HG03066 (cell line): ENCODE measurements at regions not wholly inside any gene's neighbourhood (a gene's known extent, or its start where the extent isn't known, plus 50 kb on each side); places are given as distances from the start of the nearest gene placed in this dataset.
"Not testable (repeated sequence)": the region's sequence is repeated elsewhere in the genome, so short reads cannot be mapped to it uniquely, and the experiment has no call there.

ENCODE experiments used
- ATAC-seq: cut with Tn5 transposase; IDR thresholded peaks from one replicate; pipeline ENCODE4 v1.9.1; 2021; ENCODE audit warnings: low read depth; ENCODE audit not compliant: unreplicated experiment

DNA sequence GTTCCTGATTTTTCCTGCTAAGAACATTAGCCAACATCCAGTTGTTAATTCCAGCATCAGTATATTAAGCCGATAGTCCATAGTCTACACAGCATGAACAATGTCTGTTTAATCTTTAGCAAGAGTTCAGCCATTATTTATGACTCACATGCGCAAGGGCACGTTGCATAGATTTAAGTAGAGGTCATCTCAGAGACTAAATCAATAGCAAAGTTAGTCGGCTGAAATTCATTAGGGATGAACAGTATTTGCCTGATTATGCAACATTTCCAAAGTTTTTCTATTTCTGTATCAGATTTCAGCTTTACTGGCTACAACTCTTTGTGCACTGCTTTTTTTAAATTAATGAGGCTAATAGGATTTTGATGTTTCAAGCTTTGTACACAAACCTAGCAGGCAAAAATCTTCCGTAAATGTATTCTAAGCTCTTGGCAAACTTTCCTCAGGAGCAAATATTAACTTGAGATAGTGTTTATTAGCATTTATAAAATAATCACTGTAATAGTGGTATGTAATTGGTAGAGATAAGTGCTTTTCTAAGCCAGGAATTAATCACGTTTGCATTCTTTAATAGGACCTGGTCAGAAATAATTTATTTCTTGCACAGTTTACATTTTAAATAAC, 578.7 kb upstream of the ID2 start:
- no peak for ATAC-seq

GRCh38 chr2:8107150-8107549, 574.7 kb upstream of the ID2 start:
- ATAC-seq, result no peak

DNA sequence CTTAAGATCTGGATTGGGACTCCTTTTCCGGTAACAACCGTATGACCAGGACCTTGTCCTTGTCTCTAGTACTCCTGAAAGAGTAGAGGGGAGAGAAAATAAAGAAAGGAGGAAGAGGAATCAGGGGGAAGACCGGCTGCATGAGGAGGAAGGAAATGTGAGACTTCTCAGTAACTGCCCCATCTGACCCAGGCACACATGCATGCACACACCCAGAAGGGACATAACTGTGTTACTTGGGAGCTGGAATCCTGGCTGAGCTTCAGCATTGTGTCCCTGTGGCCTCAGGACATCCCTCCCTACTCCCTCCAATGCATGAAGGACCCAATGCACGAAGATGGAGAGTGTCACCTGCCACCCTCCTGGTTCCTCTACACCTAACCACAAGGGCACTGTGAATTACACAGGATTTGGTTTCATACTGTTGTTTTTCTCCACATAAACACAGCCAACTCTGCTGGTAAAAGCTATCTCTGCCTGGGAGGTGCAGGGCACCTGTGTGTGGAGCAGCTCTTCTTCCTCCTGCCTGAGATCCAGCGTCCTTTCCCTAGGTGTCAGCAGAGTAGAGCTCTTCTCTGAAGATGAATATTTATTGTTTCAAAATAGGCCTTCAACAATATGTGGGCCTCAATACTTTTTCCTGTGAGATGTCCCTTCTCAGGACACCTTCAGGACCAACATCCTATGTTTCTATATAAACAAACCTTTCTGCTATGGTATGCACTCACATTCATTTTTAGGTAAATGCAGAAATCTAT, 574.1 kb upstream of the ID2 start:
- no peak for ATAC-seq

DNA sequence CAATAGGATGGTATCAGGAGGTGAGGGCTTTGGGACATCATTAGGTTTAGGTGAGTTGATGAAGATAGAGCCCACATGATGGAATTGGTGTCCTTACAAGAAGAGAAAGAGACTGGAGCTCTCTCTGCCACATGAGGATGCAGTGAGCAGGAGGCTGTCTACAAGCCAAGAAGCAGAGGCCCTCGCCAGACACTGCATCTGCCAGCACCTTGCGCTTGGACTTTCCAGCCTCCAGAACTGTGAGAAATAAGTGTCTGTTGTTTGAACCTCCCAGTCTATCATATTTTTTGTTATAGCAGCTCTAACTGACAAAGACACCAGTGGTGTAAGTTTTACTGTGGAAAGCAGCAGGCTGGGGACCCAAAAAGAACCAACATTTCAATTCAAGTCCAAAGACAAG, 571.1 kb upstream of the ID2 start:
- no peak for ATAC-seq

DNA sequence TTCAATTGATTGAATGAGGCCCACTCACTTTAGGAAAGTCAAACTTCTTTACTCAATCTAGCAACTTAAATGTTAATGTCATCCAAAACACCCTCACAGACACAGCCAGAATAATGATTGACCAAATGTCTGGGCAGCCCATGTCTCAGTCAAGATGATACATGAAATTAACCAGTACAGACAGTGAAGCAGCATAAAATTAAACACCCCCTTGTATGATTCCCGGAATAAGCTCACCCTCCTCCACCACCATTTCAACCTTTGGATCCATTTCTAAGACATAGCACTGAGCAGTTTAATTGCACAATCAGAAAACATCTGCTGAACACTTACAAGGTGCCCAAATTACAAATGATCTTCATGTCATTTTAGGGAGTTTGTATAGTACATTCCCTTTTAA, 570.7 kb upstream of the ID2 start:
- no peak for ATAC-seq

DNA sequence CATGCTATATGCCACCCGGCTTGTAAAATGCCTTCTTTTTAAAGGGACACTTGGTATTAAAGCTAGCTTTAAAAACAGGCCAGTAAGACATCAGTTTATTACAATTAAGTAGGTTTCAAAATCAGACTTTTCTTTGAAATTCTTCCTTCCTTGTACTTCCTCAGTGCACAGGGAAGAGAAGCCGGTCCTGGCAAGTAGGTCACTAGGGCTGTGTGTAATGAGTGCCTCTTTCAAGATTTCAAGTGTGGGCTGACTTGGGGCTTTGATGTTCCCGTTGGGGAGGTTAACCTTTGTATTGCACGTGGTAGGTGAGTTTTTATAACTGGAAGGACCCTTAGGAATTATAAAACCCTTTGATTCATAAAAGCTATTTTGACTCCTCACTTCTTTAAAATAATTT, 566.4 kb upstream of the ID2 start:
- ATAC-seq, result no peak

DNA sequence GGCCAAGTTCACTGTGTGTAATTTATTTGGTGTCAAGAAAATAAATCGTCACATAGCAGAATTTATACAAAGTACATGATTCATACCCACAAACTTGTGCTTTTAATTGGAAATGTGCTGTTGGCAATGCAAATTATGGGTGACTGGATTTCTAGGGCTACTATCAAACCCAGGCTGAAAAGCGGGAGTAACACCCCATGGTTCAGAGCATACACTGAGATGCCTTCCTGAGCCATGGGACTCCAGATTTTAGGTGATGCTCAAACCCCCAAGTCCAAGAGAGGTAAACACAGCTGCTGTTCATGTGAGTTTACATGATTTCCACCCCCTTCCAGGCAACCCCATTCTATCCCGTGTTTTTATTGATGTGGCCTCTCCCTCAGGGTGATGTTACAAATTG, 565.9 kb upstream of the ID2 start:
- ATAC-seq, result no peak

GRCh38 chr2:8116661-8117060, 565.2 kb upstream of the ID2 start:
- peak; percentile 97 for ATAC-seq

DNA sequence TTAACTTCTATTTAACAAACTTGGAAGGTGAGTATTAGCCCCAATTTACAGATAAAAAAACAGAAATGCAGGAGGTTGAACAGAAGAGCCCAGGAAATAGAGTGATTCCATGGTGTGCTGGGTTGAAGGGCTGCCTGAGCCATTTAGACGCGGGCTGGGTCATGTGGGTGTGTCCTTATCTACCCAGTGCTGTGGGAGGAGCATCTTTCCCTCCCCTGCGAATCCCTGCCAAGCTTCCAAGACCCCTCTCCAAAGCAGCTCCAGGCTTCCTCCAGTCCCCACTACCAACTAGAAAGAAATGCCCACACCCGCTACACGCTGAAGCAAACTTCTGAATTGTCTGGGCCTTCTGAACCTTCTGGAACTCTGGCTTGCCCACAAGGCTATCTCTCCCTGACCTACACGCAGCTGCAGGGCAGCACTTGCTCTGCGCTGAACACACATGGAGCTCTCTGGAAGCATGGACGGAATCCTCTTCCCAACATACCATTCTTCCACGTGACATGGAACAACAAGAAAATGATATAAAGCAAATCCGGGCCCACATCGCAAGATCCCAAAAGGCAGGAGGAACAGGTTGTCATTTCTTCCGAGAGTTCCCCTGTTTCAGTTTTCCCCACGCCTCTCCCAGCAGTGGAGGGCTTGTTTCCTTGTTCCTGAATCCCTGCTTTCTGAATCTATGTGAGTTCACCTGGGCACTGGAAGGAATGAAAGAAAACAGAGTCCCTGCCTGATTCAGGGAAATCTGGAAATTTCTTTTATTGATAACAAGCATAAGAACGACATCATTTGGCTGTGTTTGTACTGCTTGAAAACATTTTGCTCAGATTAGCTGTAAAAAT, 562.7 kb upstream of the ID2 start:
- no peak for ATAC-seq

DNA sequence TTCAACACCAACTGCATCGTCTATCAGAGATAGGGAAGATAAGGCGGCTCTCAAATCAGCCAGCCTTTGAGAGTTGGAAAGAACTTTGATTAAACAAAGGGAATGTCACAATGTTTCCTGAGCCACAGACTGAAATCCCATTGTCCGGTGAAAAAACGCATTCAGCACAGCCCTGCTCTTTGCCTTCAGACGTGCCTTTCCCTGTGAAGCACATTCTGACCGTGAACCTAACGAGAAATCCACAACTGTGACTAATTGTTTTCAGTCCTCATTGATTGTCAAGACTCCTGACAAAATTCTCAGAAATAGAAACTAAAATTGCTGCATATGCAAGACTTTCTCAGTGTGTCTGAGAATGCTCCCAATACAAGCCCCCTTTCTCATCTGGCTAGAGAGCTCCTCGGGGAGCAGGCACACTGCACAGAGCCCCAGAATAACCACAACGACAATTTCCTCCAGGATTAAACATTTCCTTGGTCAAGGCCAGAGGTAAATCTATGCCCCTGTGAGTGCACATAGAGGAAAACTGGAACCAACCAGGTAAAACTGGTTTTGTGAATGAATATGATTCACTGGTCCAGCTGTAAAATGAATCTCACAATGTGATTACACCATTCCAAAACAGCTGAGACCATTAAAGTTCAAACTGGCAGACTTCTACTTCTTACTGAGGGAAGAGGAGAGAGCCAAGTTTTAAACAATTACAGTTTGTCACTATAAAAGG, 561.9 kb upstream of the ID2 start:
- ATAC-seq, result no peak

GRCh38 chr2:8120506-8120860, 561.4 kb upstream of the ID2 start:
- no peak for ATAC-seq

- ATAC-seq, result no peak
Measured at GRCh38 chr2:8121022-8121825, 560.6 kb upstream of the ID2 start.

- no peak for ATAC-seq
Measured at GRCh38 chr2:8121826-8122513, 559.9 kb upstream of the ID2 start.

- ATAC-seq, result no peak
Measured at GRCh38 chr2:8122520-8122919, 559.3 kb upstream of the ID2 start.

DNA sequence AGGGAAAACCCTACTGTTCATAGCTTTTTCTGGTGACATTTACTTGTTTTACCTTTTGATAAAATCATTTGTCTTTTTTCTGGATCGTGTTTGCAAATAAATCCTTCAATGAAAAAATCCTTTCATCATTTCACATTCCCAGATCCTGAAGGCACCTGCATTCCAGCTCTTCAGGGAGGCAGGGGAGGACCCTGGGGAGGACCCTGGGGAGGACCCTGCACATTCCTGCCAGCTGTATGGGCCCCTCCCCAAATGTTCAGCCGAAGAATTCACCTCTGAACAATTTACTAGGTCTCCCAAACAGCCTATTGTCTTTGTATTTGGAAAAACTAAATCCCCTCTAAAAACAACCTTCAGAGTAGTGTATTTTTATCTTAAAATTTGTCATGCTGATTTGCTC, 558.4 kb upstream of the ID2 start:
- ATAC-seq, result no peak

DNA sequence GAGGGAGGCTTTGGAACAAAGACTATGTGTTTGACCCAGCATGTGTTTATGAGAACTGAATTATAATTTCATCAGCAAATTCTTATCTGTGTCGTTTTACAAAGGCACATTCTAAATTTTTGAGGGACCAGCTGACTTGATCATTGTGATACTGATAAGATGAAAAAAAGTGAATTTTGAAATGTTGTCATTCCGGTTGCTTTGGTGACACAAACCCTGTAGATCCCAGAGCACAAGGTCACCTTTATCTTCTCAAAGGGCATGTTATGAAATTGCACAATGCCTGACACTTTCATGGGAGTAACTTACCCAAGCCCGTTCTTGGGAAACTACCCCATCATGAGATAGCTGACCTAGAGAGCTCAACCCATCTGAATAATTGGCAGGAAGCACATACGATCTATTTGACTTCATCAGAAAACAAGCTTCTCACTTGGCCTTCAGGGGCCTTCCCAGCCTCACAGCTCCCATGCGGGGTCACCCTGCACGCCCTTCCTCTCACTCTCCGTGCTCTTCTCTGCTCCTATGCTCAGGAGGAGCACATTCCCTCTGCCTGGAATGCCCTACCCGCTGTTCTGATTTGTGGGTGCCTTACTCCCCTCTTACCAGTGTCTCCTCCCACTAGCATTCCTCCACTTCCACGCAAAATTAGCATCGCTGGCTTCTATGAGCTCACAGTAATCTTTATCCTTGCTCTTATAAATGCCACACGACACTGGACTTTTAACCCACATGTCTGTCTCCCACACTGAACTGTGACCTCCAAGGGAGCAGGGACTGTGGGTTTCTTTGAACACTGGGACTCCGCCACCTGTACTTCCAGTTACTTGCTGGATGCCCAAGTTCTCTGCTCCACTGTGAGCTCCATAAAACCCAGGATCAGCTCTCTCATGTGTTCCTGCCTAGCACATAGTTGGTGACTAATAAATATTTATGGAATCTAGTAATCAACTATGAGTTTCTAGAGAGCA, 555.8 kb upstream of the ID2 start:
- no peak for ATAC-seq

DNA sequence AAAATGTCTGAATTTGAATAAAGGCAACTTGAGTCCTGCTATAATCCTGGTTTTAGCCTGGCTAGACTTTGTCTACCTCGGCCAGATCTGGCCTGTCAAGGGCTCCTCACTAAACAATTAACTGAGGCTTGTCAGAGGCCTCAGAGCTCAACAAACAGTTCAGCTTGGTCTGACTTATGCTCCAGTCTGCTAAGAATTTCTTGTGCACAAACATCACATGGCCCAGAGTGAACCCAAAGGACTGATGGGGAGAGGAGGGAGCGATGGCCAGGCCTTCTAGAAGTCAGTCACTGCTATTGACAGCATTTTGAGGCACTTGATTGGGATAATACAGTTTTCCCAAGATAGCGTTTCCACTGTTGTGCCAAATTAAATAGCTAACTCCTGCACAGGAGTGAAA, 555.1 kb upstream of the ID2 start:
- ATAC-seq, result no peak

DNA sequence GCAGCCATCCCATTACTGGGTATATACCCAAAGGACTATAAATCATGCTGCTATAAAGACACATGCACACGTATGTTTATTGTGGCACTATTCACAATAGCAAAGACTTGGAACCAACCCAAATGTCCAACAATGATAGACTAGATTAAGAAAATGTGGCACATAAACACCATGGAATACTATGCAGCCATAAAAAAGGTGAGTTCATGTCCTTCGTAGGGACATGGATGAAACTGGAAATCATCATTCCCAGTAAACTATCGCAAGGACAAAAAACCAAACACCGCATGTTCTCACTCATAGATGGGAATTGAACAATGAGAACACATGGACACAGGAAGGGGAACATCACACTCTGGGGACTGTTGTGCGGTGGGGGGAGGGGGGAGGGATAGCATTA, 550.4 kb upstream of the ID2 start:
- not testable (repeated sequence) for ATAC-seq
